ENCODE measurements at regions not wholly inside any gene's neighbourhood (a gene's known extent, or its start where the extent isn't known, plus 50 kb on each side); places are given as distances from the start of the nearest gene placed in this dataset.

- DNase-seq: no peak
- H3K27ac Mint-ChIP-seq: no peak overlapping the region
- H3K9me3 Mint-ChIP-seq: no peaks in the 10 kb centered on the region
- H3K27me3 Mint-ChIP-seq: peaks cover 47% of the 10 kb centered on the region
- no peaks in the 10 kb centered on the region for H3K36me3 Mint-ChIP-seq
- H3K4me3 Mint-ChIP-seq: no peak overlapping the region
- peaks cover 11% of the 10 kb centered on the region for H3K4me1 Mint-ChIP-seq
Measured at GRCh38 chr12:30820406-30820946, 65.7 kb upstream of the CAPRIN2 start.

- H3K27me3 Mint-ChIP-seq: peaks cover 42% of the 10 kb centered on the region
- peaks cover 11% of the 10 kb centered on the region for H3K4me1 Mint-ChIP-seq
- no peak overlapping the region for H3K4me3 Mint-ChIP-seq
- H3K36me3 Mint-ChIP-seq: no peaks in the 10 kb centered on the region
- no peaks in the 10 kb centered on the region for H3K9me3 Mint-ChIP-seq
- DNase-seq: no peak
- no peak overlapping the region for H3K27ac Mint-ChIP-seq
Measured at GRCh38 chr12:30818562-30818961, 63.8 kb upstream of the CAPRIN2 start.

GRCh38 chr12:30816742-30817465 lies 62.2 kb upstream of the CAPRIN2 start:
- H3K27me3 Mint-ChIP-seq: peaks cover 34% of the 10 kb centered on the region
- H3K36me3 Mint-ChIP-seq: no peaks in the 10 kb centered on the region
- H3K4me1 Mint-ChIP-seq: peaks cover 2% of the 10 kb centered on the region
- peak overlapping the region; percentile 23 for H3K27ac Mint-ChIP-seq
- no peak overlapping the region for H3K4me3 Mint-ChIP-seq
- no peak for DNase-seq
- no peaks in the 10 kb centered on the region for H3K9me3 Mint-ChIP-seq

- Mint-ChIP-seq H3K4me1 (no peaks in the 10 kb centered on the region), H3K36me3 (no peaks in the 10 kb centered on the region), H3K27me3 (peaks cover 25% of the 10 kb centered on the region), H3K4me3 (no peak overlapping the region), H3K9me3 (no peaks in the 10 kb centered on the region), H3K27ac (no peak overlapping the region)
- DNase-seq: no peak
Measured at GRCh38 chr12:30814295-30814655, 59.5 kb upstream of the CAPRIN2 start.

- H3K4me3 Mint-ChIP-seq: no peak overlapping the region
- H3K27me3 Mint-ChIP-seq: peaks cover 24% of the 10 kb centered on the region
- H3K27ac Mint-ChIP-seq: no peak overlapping the region
- no peaks in the 10 kb centered on the region for H3K36me3 Mint-ChIP-seq
- H3K4me1 Mint-ChIP-seq: no peaks in the 10 kb centered on the region
- DNase-seq: no peak
- H3K9me3 Mint-ChIP-seq: no peaks in the 10 kb centered on the region
Measured at GRCh38 chr12:30813525-30814294, 59.0 kb upstream of the CAPRIN2 start.

- Mint-ChIP-seq H3K27ac (no peak overlapping the region), H3K36me3 (no peaks in the 10 kb centered on the region), H3K27me3 (peaks cover 27% of the 10 kb centered on the region), H3K4me1 (no peaks in the 10 kb centered on the region), H3K4me3 (no peak overlapping the region), H3K9me3 (no peaks in the 10 kb centered on the region)
- no peak for DNase-seq
Measured at GRCh38 chr12:30811966-30812365, 57.2 kb upstream of the CAPRIN2 start.

- no peak for DNase-seq
- no peaks in the 10 kb centered on the region for H3K9me3 Mint-ChIP-seq
Measured at GRCh38 chr12:30810918-30811317, 56.2 kb upstream of the CAPRIN2 start.

GRCh38 chr12:30807695-30808034 lies 52.9 kb upstream of the CAPRIN2 start:
- H3K4me1 Mint-ChIP-seq: no peaks in the 10 kb centered on the region
- no peak overlapping the region for H3K4me3 Mint-ChIP-seq
- no peaks in the 10 kb centered on the region for H3K9me3 Mint-ChIP-seq
- H3K27me3 Mint-ChIP-seq: peaks cover 17% of the 10 kb centered on the region
- no peak overlapping the region for H3K27ac Mint-ChIP-seq
- DNase-seq: no peak
- no peaks in the 10 kb centered on the region for H3K36me3 Mint-ChIP-seq

More at GRCh38 chr12:30810918-30811317, 56.2 kb upstream of the CAPRIN2 start:
- no peaks in the 10 kb centered on the region for H3K36me3 Mint-ChIP-seq
- no peak overlapping the region for H3K27ac Mint-ChIP-seq
- no peak overlapping the region for H3K4me3 Mint-ChIP-seq
- peaks cover 21% of the 10 kb centered on the region for H3K27me3 Mint-ChIP-seq
- no peaks in the 10 kb centered on the region for H3K4me1 Mint-ChIP-seq

GRCh38 chr12:30806989-30807694 lies 52.4 kb upstream of the CAPRIN2 start:
- H3K36me3 Mint-ChIP-seq: no peaks in the 10 kb centered on the region
- H3K27ac Mint-ChIP-seq: no peak overlapping the region
- H3K4me3 Mint-ChIP-seq: no peak overlapping the region
- peaks cover 17% of the 10 kb centered on the region for H3K27me3 Mint-ChIP-seq
- DNase-seq: no peak
- H3K9me3 Mint-ChIP-seq: no peaks in the 10 kb centered on the region
- no peaks in the 10 kb centered on the region for H3K4me1 Mint-ChIP-seq

- Mint-ChIP-seq H3K27me3 (peaks cover 17% of the 10 kb centered on the region), H3K27ac (no peak overlapping the region), H3K36me3 (no peaks in the 10 kb centered on the region), H3K4me1 (no peaks in the 10 kb centered on the region), H3K9me3 (no peaks in the 10 kb centered on the region), H3K4me3 (no peak overlapping the region)
- no peak for DNase-seq
Measured at GRCh38 chr12:30805959-30806358, 51.2 kb upstream of the CAPRIN2 start.
